ENCODE measurements at regions not wholly inside any gene's neighbourhood (a gene's known extent, or its start where the extent isn't known, plus 50 kb on each side); places are given as distances from the start of the nearest gene placed in this dataset.

- no peak for DNase-seq (ENCODE audit: low read depth)
These were observed 454.3 kb downstream of the BTBD3 start for GRCh38 chr20:12371990-12372389.

GRCh38 chr20:12372557-12372956 lies 454.9 kb downstream of the BTBD3 start:
- no peak for DNase-seq (ENCODE audit: low read depth)

- no peak for DNase-seq (ENCODE audit: low read depth)
These were observed 458.3 kb downstream of the BTBD3 start for GRCh38 chr20:12375967-12376366.

GRCh38 chr20:12383821-12384220 lies 466.1 kb downstream of the BTBD3 start:
- peak; percentile 11 for DNase-seq (ENCODE audit: low read depth)

GRCh38 chr20:12386821-12387220 lies 469.1 kb downstream of the BTBD3 start:
- no peak for DNase-seq (ENCODE audit: low read depth)

GRCh38 chr20:12391099-12391498 lies 473.4 kb downstream of the BTBD3 start:
- DNase-seq (ENCODE audit: low read depth) = no peak

- peak; percentile 17 for DNase-seq (ENCODE audit: low read depth)
These were observed 477.1 kb downstream of the BTBD3 start for GRCh38 chr20:12394786-12395185.

- no peak for DNase-seq (ENCODE audit: low read depth)
These were observed 477.7 kb downstream of the BTBD3 start for GRCh38 chr20:12395353-12395752.

- no peak for DNase-seq (ENCODE audit: low read depth)
These were observed 478.1 kb downstream of the BTBD3 start for GRCh38 chr20:12395760-12396159.

GRCh38 chr20:12399110-12399836 lies 481.6 kb downstream of the BTBD3 start:
- no peak for DNase-seq (ENCODE audit: low read depth)

GRCh38 chr20:12404941-12405340 lies 487.2 kb downstream of the BTBD3 start:
- DNase-seq (ENCODE audit: low read depth) = no peak

- DNase-seq (ENCODE audit: low read depth) = no peak
These were observed 489.3 kb downstream of the BTBD3 start for GRCh38 chr20:12406978-12407377.

GRCh38 chr20:12409501-12409900 lies 491.8 kb downstream of the BTBD3 start:
- no peak for DNase-seq (ENCODE audit: low read depth)

- DNase-seq (ENCODE audit: low read depth) = no peak
These were observed 493.1 kb downstream of the BTBD3 start for GRCh38 chr20:12410783-12411182.

- DNase-seq (ENCODE audit: low read depth) = no peak
These were observed 493.7 kb downstream of the BTBD3 start for GRCh38 chr20:12411246-12411940.

- DNase-seq (ENCODE audit: low read depth) = no peak
These were observed 495.4 kb downstream of the BTBD3 start for GRCh38 chr20:12413116-12413515.

GRCh38 chr20:12414446-12415274 lies 497.0 kb downstream of the BTBD3 start:
- peak; percentile 18 for DNase-seq (ENCODE audit: low read depth)

GRCh38 chr20:12416281-12416680 lies 498.6 kb downstream of the BTBD3 start:
- no peak for DNase-seq (ENCODE audit: low read depth)

GRCh38 chr20:12433724-12434123 lies 516.0 kb downstream of the BTBD3 start:
- DNase-seq (ENCODE audit: low read depth) = no peak

GRCh38 chr20:12434672-12435071 lies 517.0 kb downstream of the BTBD3 start:
- peak; percentile 0 for DNase-seq (ENCODE audit: low read depth)

GRCh38 chr20:12435268-12435667 lies 517.6 kb downstream of the BTBD3 start:
- DNase-seq (ENCODE audit: low read depth) = peak; percentile 29

GRCh38 chr20:12453711-12454110 lies 536.0 kb downstream of the BTBD3 start:
- no peak for DNase-seq (ENCODE audit: low read depth)

- DNase-seq (ENCODE audit: low read depth) = no peak
These were observed 537.5 kb downstream of the BTBD3 start for GRCh38 chr20:12455148-12455547.
